Ishikawa (cell line): ENCODE measurements at regions not wholly inside any gene's neighbourhood (a gene's known extent, or its start where the extent isn't known, plus 50 kb on each side); places are given as distances from the start of the nearest gene placed in this dataset.

Experiments
- CEBPB ChIP-seq: IDR thresholded peaks from 2 replicates; pipeline ENCODE4 v1.6.1; 2012
- CREB1 ChIP-seq: IDR thresholded peaks from 2 replicates; pipeline ENCODE4 v1.6.1; 2012; ENCODE audit warnings: low read depth
- EP300 ChIP-seq: IDR thresholded peaks from 2 replicates; pipeline ENCODE4 v1.6.1; 2012; ENCODE audit warnings: borderline replicate concordance
- MAX ChIP-seq: IDR thresholded peaks from 2 replicates; pipeline ENCODE4 v1.6.1; 2012
- NFIC ChIP-seq: IDR thresholded peaks from 2 replicates; pipeline ENCODE4 v1.6.1; 2012
- RAD21 ChIP-seq: IDR thresholded peaks from 2 replicates; pipeline ENCODE4 v1.6.1; 2012; ENCODE audit warnings: low read depth
- REST ChIP-seq: IDR thresholded peaks from 2 replicates; pipeline ENCODE4 v1.6.1; 2012; ENCODE audit warnings: low read depth, mild to moderate bottlenecking
- TAF1 ChIP-seq: IDR thresholded peaks from 2 replicates; pipeline ENCODE4 v1.6.1; 2012; ENCODE audit warnings: low read depth, mild to moderate bottlenecking
- TCF12 ChIP-seq: IDR thresholded peaks from 2 replicates; pipeline ENCODE4 v1.6.1; 2012; ENCODE audit warnings: low read depth
- USF1 ChIP-seq: IDR thresholded peaks from 2 replicates; pipeline ENCODE4 v1.6.1; 2012
- YY1 ChIP-seq: IDR thresholded peaks from 2 replicates; pipeline ENCODE4 v1.6.1; 2012; ENCODE audit warnings: low read depth

GRCh38 chr9:30235564-30235963 lies 2148.9 kb upstream of the ACO1 start:
- TF ChIP-seq EP300: no peak
- no peak for TF ChIP-seq NFIC
- TF ChIP-seq MAX: no peak
- TF ChIP-seq REST: no peak
- no peak for TF ChIP-seq YY1
- no peak for TF ChIP-seq CREB1
- TF ChIP-seq CEBPB: no peak
- TF ChIP-seq TCF12: no peak
- TF ChIP-seq RAD21: no peak
- no peak for TF ChIP-seq USF1
- TF ChIP-seq TAF1: no peak
